Stimulated activated CD4-positive, alpha-beta T cell treated with anti-CD3 and anti-CD28 coated beads, Interleukin-15, amount 100 ng/mL, for 48 hours (primary cell): ENCODE measurements at regions not wholly inside any gene's neighbourhood (a gene's known extent, or its start where the extent isn't known, plus 50 kb on each side); places are given as distances from the start of the nearest gene placed in this dataset.

Source experiments
- DNase-seq, 2 donors: peaks; one replicate each; pipeline ENCODE4 v3.0.0-alpha.2; 2020; ENCODE audit warnings: low read depth in 2 of 2

DNA sequence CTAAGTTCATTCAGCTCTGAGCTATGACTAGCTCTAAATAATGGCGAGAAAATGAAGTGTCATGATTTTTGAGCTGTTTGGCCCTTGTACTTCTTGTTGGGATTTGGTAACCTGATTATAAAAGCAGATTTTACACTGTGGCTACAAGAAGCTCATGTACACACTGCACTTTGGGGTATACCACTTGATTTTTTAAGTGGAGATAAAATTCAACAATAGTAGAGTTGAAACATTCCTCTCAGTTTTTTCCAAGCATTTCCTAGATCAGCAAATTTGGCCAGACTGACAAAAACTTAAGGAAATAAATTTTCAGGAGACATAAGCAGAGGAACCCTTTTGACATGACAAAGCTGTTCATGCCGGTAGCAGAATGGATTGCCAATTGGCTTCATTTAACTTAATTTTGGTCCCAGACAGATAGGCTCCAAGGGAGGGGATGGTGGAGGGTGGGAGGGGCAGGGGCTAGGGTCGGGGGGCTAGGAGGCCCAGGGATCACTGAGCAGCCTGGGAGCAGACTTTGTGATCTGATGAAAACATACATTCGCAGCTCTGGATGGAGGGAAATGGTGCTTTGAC is 575.9 kb downstream of the METTL15 start:
- DNase-seq, result no peak

DNA sequence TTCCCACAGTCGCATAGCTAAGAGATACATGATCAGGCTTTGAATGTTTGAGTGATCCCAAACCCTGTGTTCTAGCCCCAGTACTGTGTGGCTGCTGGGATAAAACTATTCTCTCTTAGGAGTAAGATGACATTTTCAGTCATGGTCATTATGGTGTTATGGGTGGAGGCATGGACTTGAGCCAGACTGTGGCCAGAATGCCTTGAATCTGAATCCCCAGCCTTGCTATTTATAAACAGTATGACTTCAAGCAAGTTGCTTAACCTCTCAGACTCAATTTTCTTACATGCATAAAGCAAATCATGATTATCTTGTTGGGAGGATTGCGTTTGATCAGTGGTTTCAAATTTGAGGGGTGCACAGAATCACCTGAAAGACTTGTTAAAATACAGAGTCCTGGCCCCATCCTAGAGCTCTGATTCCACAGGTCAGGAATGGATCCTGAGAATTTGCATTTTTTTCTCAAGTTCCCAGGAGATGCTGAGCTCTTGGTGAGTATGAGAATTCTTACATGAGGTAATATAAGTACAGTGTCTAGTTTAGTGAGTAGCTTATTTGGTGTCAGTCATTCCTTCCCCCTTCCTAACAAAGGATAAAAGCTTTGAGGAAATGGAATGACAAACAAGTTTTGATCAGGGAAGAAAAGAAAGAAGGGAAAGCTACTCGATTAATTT is 571.7 kb downstream of the METTL15 start:
- DNase-seq, result no peak

DNA sequence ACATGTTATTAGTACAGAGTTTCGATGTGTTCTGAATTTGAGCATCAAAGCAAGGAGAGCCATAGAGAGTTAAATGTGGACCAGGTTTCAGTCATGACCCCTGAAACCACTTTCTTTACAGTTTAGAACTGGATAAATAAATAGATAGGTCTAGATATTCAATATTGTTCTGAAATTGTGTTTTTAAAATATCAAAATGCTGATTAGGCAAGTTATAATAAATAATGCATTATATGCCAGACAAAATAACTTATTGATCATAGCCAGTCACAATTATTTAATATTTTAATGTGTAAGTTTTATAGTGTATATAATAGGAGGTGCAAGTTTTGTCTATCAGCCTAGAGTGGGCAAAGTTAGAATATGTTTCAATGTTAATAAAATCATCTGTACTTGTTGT is 569.5 kb downstream of the METTL15 start:
- DNase-seq, result no peak

DNA sequence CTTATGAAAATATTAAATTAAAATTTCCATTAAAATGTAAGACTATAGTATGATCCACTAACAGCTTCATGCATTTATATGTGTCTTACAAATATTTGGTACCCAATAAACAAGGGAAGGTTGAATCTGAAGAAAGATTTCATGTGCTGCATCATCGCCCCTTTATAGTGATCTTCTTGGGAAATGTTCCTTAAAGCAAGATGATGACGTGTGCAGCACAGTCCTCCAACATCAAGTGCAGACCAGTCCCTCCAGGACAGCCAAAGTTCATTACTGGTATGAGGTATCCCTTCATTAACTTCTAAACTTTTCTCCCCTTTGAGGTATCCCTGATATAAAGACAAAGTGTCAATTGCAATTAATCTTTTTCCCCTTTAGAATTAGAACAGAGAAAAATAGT is 567.0 kb downstream of the METTL15 start:
- DNase-seq, result no peak

DNA sequence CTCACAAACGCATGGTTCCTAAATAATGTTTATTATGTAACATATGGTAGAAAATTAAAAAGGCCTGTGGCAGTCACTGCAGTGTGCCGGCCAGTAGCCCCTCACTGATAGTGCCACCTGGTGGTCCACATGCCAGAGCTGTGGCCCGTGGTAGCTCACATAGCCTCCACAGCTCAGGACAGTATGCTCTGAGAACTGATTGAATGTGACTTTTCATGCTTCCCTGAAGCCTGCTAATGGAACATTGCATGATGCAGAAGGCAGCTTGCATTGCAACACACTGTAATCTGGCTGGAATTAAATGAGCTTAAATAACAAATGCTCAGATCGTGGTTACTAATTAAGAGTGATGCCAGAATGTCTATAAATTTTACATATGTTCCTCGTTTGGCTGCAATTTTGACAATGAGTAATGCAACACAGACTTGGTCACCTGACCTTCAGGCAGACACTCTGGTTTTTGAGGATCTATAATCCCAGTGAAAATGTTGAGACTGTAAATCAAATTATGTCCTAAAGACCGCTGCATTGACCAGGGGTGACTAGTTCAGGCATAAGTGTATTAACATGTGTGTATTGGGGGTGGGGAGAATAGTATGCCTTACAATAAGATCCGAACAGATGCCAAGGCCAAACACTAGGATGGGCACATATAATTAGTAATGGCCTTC is 566.4 kb downstream of the METTL15 start:
- DNase-seq, result no peak

DNA sequence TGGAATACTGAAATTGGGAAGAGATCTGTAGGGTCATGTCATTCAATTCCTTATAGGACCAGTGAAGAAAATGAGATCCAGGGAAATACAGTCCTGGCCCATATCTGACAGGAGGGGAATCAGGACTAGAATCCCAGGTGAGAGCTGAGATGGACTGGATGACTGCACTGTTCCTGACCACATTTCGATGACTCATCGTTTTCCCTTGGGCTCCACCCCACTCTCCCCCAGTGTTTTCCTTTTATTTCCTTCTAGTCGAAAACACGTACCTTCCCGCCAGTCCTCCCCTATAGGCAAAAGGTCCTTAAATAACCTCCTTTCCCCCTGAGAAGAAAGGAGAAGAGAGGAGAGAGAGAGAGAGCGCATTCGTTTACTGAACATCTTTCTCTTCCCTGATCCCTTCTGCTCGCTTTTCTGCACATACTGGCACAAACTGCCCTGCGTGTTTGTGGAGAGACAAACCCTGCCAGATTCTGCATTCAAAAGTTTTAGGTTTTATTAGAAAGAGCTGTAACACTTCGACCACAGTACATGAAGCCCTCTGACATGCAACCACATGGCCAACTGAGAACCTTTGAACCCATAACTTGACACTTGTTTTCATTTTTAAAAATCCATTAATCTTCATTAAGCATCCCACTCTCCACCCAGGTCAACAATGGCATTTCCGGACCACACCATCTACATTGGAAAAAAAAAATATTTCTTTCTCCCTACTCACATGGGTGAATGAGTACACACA is 565.7 kb downstream of the METTL15 start:
- DNase-seq, result no peak

DNA sequence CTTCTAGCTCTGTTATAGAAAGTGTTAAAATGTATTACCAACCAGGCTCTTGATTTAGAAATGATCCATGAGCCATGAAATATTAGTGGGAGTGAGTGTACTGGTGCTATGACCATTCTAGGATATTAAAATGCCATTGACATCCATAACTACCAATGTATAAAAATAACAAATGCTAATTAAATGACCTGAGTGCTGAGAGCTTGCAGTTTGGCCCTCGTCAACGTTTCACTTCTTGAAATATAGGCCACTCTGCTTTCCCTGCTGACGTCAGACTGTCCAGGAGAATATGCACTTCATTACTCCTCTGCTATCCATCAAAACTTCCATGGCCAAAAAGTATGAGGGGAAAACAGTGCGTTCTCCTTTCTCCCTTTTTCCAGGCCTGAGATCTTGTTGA is 563.1 kb downstream of the METTL15 start:
- no peak for DNase-seq

DNA sequence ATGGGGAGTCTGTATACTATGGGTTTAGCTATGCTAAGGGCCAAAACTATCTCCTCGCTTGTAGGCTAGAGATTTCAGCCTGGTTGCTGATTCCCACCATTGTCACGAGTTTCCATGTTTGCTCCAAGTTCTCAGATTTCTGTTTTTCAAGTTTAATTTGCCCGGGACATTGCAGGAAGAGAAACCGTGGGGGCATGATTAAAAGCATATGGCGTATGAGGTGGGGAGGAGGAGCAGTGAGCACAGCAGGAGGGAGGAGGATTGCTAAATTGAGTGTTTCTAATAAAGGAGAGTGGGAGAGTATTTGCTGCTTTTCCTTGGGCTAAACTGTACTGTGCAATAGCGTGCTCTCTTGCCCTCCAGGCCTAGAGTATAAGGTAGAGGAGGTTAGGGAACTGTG is 558.4 kb downstream of the METTL15 start:
- no peak for DNase-seq

DNA sequence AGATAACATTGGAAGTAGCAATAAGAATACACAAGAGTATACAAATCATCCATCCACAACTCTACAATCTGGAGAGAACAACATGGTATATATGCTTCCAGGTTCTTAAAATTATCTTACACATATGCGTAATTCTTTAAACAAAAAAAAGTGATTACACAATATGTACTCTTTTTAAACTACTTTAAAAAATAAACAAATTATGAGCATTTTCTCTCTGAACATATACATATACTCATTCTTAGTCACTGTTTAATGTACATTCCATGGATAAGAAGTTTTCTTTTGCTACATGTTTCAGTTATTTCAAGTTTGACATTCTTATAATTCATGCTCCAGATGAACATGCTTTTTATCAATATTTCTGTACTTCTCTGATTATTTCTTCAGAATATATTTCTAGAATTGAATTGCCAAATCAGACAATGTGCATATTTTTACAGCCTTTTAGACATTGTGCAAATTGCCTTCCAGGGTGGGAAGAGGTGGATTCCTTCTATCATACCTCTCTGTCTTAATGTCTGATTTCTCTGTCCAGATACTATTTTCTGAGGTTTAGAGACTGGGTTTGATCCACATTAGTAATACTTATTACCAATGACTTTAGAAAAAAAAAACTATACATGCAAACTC is 551.6 kb downstream of the METTL15 start:
- DNase-seq, result no peak

DNA sequence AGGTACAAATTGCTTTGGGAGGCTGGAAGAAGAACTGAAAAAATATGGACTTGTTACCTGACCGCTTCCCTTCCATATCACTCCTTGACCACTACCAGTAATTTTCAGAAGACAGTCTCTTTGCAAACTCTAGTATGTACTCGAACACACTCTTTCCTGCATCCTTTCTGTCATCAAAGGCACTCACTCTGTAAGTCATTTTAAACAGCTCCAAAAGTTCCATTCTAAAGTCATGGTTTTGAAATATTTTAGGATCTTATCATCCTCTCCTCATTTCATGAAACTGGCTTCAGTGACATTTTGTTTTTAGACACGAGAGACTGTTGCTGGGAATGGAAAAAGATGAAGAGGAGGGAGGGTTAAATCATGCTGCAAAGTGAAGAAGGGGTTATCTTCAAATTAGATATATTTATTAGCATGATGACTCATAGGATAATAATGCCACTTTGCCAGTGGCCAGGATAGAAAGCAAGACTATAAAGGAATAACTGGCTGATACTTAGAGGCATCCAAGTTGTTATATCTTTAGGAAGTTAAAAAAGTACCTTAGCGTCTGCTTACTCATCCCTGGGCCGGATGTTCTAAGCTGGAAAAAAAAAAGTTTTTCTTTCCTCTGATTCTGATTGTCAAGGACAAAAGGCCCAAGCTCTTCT is 549.3 kb downstream of the METTL15 start:
- DNase-seq, result no peak

DNA sequence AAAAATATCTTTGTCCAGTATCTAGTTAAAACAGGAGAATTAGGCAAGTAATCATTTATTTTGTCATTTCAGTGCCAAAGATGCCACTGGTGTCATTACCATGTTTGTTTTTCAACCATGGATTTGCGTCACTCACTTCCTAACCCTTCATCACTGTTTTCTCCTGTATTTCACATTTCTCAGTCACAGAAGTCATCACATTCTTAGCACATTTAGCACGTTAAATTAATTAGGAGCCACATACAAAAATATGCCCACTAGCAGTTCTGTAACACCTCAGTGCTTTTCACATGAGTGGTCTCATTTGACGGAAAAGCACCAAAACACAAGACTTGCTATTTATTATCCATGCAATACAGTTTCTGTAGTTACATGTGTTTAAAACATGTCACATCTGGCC is 546.0 kb downstream of the METTL15 start:
- DNase-seq, result no peak

DNA sequence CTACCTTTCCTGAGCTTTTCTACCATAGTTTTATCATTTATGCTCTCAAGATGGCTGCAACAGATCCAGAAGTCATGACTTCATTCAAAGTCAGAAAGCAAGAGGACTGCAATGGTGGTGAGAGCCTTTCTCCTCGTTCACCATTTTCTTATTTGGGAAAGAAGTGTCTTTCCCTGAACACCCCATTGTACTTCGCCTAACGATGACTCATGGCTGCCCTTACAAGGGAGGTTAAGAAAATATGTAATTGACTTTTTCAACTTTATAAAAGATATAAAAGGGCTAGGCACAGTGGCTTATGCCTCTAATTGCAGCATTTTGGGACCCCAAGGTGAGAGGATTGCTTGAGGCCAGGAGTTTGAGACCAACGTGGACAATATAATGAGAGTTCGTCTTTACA is 541.7 kb downstream of the METTL15 start:
- DNase-seq, result no peak

DNA sequence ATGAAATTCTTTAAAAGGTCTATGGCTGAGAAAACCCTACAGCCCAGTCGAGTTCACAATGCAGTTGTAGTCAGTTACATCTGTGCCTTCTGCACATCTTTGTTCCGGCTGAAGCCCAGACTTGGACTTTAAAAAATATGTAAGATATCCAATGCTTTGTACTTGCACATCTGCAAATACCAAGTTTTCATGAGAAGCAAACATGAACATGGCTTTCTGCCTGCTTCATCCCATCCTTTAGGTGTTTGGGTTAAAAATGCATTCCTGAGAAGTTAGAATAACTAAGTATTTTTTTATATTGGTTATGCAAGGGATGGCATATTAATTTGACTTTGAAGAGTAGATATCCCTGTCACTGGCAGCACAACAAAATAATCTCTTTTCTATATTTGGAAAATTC is 528.4 kb downstream of the METTL15 start:
- DNase-seq, result no peak

DNA sequence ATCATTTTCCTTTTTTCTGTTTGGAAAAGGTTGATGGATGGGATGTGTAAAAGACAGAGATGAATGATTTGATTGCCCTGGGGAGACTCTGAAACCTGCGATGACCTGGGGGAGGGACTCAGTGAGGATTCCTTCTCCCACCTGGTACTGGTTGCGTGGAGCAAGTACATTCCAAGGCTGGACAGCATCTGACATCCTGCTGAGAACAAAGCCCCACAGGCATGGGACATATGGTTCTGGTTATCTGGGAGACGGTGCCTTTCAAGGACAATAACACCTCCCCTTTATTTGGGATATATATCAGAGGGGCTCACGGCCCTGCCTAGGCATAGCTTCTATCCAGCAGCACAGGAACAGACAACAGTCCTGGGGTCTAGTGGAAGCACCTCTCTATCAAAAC is 527.8 kb downstream of the METTL15 start:
- DNase-seq, result no peak

DNA sequence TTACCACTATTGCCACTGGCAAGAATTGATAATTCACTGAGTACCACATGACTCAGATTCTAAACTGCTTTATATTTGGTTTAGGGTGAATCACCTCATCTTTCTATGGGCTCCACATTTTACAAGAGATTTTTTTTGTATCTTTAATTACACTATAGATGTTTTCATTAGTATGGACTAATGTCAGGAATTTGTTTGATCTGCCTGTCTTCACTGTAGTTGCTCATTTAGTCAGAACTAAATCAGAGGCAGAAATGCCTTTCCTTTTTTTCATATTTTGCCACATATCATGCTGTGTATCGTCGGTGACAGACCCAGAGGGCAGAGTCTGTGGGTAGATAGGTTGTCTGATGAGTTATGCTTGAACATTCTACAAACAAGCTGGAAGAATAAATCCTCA is 524.1 kb downstream of the METTL15 start:
- no peak for DNase-seq

DNA sequence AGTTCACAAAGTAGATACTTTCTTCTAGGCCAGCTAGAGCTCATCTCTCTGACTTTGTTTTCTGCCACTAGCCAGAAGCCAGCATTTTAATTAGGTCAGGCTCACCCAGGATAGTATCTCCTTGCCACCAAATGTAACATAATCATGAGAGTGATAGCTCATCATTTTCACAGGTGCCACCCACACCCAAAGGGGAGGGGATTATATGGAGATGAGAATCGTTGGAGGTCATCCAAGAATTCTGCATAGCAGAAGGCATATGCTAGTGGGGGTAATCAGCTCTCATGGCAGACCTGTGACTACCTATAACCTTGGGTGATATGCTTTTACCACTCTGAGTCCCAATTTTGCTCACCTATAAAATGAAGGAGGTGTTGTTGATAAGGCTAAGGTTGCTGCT is 523.0 kb downstream of the METTL15 start:
- DNase-seq, result no peak

DNA sequence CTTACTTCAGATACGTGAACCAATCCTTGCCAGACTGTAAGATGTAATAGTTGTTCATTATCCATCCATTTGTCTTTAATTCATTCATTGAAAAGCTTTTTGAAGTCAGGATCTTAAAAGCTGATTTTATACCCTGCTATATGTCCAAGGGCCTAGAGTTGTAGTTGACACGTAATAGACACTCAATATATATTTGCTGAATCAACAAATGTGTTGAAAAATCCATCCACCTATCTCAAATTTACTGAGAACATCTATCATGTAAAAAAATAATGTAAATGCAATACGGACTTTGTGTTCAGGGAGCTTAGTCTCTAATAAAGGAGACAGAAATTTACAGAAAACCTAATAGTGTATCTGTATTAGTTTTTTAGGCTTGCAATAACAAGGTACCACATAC is 521.0 kb downstream of the METTL15 start:
- no peak for DNase-seq

DNA sequence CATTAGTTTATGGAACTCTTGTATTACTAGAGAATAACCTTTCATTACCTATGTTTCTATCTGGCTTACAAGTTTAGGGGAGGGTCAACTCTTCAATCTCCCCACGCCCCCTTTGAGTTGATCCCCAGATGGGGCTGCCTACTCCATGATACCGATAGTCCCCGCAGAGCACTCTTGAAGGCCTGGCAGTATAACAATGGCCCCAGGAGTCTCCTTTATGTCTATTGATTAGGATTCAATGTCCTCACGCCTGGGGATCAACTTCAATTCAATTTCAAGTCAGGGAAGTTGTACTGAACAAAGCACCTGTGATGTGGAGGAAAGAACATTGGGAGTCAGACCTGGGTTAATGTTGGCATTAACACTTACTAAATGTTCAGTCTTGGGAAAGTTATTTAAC is 520.2 kb downstream of the METTL15 start:
- DNase-seq, result no peak

DNA sequence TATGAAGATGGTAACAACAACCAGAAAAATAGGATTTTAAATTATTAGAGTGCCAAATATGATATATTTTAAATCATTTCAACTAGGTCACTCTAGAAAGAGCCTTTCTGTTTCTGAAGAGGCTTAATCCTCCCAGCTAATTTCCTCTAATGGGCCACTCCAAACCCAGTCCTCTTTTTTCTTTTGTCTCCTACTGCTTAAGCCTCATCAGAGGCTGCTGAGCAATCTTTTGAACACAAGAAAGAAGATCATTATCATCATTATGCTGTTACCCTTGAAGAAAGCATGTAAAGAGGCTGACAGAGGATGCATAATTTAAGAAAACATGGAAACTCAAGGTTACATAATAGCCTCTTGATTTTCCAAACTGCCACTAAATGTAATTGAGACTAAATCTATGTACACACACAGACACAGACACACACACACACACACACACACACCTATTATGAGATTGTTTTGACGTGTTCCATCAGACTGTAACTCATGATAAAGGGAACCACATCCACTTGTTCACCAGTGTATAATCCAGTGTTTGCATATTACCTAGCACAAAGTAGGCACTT is 519.6 kb downstream of the METTL15 start:
- no peak for DNase-seq

DNA sequence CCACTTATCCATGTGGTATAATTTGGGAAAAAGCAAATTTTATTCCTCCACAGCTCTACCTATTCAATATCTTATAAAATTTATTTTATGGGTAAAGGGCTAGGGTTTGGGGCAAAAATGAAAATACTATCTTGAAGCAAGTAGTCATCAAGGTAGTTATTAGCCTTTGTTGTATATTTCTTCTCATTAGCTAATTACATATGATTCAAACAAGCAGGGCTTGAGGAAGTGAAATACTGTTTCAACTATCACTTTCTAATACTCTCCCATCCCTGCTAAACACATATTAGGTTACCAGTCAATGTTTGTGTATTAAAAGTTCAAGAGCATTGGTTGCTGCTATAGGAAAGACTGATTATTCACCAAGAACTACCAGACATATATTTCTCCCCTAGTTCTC is 517.3 kb downstream of the METTL15 start:
- DNase-seq, result no peak

DNA sequence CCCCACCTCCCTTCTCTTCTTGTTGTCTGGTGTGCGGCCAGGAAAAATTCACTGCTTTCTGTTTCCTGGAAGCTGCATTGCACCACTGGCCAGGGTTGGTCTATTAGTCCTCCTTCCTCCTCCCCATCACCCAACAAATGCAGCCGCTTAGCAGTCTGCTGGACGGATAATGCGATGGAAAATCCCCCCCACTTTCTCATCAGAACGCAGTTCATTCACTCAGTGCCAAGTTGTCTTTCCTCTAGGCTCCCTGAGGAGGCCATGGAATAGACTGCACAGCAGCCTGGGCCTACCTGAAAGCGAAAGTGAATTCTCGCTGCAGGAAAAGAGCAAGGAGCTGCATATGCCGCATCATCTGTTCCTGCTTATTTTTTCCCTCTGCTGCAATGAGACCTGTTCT is 513.6 kb downstream of the METTL15 start:
- DNase-seq, result no peak
